ENCODE measurements at regions not wholly inside any gene's neighbourhood (a gene's known extent, or its start where the extent isn't known, plus 50 kb on each side); places are given as distances from the start of the nearest gene placed in this dataset.
"Not testable (repeated sequence)": the region's sequence is repeated elsewhere in the genome, so short reads cannot be mapped to it uniquely, and the experiment has no call there.

- DNase-seq (ENCODE audit: low read depth in 2 of 3, low spot score in 1 of 3): peak; percentile 9 to 65 (median 19)
Observed at GRCh38 chr1:157369808-157370521, 182.3 kb downstream of the FCRL5 start.

GRCh38 chr1:157368941-157369340 lies 183.4 kb downstream of the FCRL5 start:
- DNase-seq (ENCODE audit: low read depth in 2 of 3, low spot score in 1 of 3): not testable (repeated sequence)

GRCh38 chr1:157368363-157368762 lies 184.0 kb downstream of the FCRL5 start:
- DNase-seq (ENCODE audit: low read depth in 2 of 3, low spot score in 1 of 3): no peak

GRCh38 chr1:157367870-157368269 lies 184.4 kb downstream of the FCRL5 start:
- DNase-seq (ENCODE audit: low read depth in 2 of 3, low spot score in 1 of 3): no peak

- DNase-seq (ENCODE audit: low read depth in 2 of 3, low spot score in 1 of 3): no peak
Observed at GRCh38 chr1:157367091-157367739, 185.1 kb downstream of the FCRL5 start.

GRCh38 chr1:157364612-157365011 lies 187.7 kb downstream of the FCRL5 start:
- DNase-seq (ENCODE audit: low read depth in 2 of 3, low spot score in 1 of 3): no peak

GRCh38 chr1:157363660-157364140 lies 188.6 kb downstream of the FCRL5 start:
- no peak for DNase-seq (ENCODE audit: low read depth in 2 of 3, low spot score in 1 of 3)

GRCh38 chr1:157360023-157360390 lies 192.3 kb downstream of the FCRL5 start:
- no peak for DNase-seq (ENCODE audit: low read depth in 2 of 3, low spot score in 1 of 3)

- DNase-seq (ENCODE audit: low read depth in 2 of 3, low spot score in 1 of 3): no peak
Observed at GRCh38 chr1:157359314-157360022, 192.8 kb downstream of the FCRL5 start.

- DNase-seq (ENCODE audit: low read depth in 2 of 3, low spot score in 1 of 3): no peak
Observed at GRCh38 chr1:157357111-157357510, 195.2 kb downstream of the FCRL5 start.

GRCh38 chr1:157356601-157357000 lies 195.7 kb downstream of the FCRL5 start:
- DNase-seq (ENCODE audit: low read depth in 2 of 3, low spot score in 1 of 3): no peak

GRCh38 chr1:157353546-157353945 lies 198.8 kb downstream of the FCRL5 start:
- DNase-seq (ENCODE audit: low read depth in 2 of 3, low spot score in 1 of 3): no peak

- no peak for DNase-seq (ENCODE audit: low read depth in 2 of 3, low spot score in 1 of 3)
Observed at GRCh38 chr1:157352817-157353408, 199.4 kb downstream of the FCRL5 start.

- no peak for DNase-seq (ENCODE audit: low read depth in 2 of 3, low spot score in 1 of 3)
Observed at GRCh38 chr1:157352216-157352615, 200.1 kb downstream of the FCRL5 start.

GRCh38 chr1:157351800-157352199 lies 200.5 kb downstream of the FCRL5 start:
- DNase-seq (ENCODE audit: low read depth in 2 of 3, low spot score in 1 of 3): not testable (repeated sequence)

- DNase-seq (ENCODE audit: low read depth in 2 of 3, low spot score in 1 of 3): no peak
Observed at GRCh38 chr1:157348538-157349480, 203.5 kb downstream of the FCRL5 start.

GRCh38 chr1:157347506-157347905 lies 204.8 kb downstream of the FCRL5 start:
- DNase-seq (ENCODE audit: low read depth in 2 of 3, low spot score in 1 of 3): no peak

GRCh38 chr1:157337785-157338184 lies 199.6 kb upstream of the ETV3 start:
- not testable (repeated sequence) for DNase-seq (ENCODE audit: low read depth in 2 of 3, low spot score in 1 of 3)

GRCh38 chr1:157335056-157335455 lies 196.9 kb upstream of the ETV3 start:
- no peak for DNase-seq (ENCODE audit: low read depth in 2 of 3, low spot score in 1 of 3)

- DNase-seq (ENCODE audit: low read depth in 2 of 3, low spot score in 1 of 3): no peak
Observed at GRCh38 chr1:157334041-157334440, 195.8 kb upstream of the ETV3 start.

- DNase-seq (ENCODE audit: low read depth in 2 of 3, low spot score in 1 of 3): not testable (repeated sequence)
Observed at GRCh38 chr1:157330177-157330576, 192.0 kb upstream of the ETV3 start.

Measured in stimulated activated CD4-positive, alpha-beta T cell treated with anti-CD3 and anti-CD28 coated beads, Interleukin-12 subunit alpha, Interleukin-12 subunit beta, amount 100 ng/mL, for 48 hours (primary cell).